ENCODE measurements at regions not wholly inside any gene's neighbourhood (a gene's known extent, or its start where the extent isn't known, plus 50 kb on each side); places are given as distances from the start of the nearest gene placed in this dataset.

- WGBS = 91% methylated on average over 3 of the region's 3 CpGs
Observed at GRCh38 chr20:52890130-52890529, 82.0 kb upstream of the TSHZ2 start.

More at GRCh38 chr20:52890130-52890529, 82.0 kb upstream of the TSHZ2 start:
- Histone ChIP-seq H3K27ac (ENCODE audit: low read depth in 1 of 2, low read length in 2 of 2) (no peak overlapping the region), H3K27me3 (ENCODE audit: control insufficient read depth in 4 of 4, insufficient read depth in 4 of 4, low read length in 3 of 4) (no peaks in the 10 kb centered on the region), H3K4me3 (ENCODE audit: low read depth in 1 of 3, low read length in 3 of 3) (no peak overlapping the region), H3K36me3 (ENCODE audit: control insufficient read depth in 4 of 4, insufficient read depth in 3 of 4, low read depth in 1 of 4, low read length in 3 of 4) (no peaks in the 10 kb centered on the region), H3K4me1 (ENCODE audit: control insufficient read depth in 4 of 4, insufficient read depth in 4 of 4, low read length in 3 of 4) (no peaks in the 10 kb centered on the region), H3K9ac (ENCODE audit: low read depth in 1 of 2, low read length in 2 of 2) (no peak overlapping the region), H3K9me3 (ENCODE audit: control insufficient read depth in 4 of 4, low read length in 3 of 4) (no peaks in the 10 kb centered on the region)
- no peak for DNase-seq (ENCODE audit: low spot score)
- TF ChIP-seq RXRA (IDR thresholded peaks at IDR 0.05) = no peak
- no peak for TF ChIP-seq ZBTB33 (IDR thresholded peaks at IDR 0.05)
- TF ChIP-seq JUND (IDR thresholded peaks at IDR 0.05) = no peak
- TF ChIP-seq MAX (IDR thresholded peaks at IDR 0.05) = no peak
- no peak for TF ChIP-seq FOXA1 (IDR thresholded peaks at IDR 0.05)
- no peak for TF ChIP-seq EGR1 (IDR thresholded peaks at IDR 0.05; ENCODE audit: low read depth in 2 of 2)
- no peak for TF ChIP-seq SP1 (IDR thresholded peaks at IDR 0.05)
- TF ChIP-seq NR2F2 (IDR thresholded peaks at IDR 0.05) = no peak
- TF ChIP-seq REST (IDR thresholded peaks at IDR 0.05) = no peak
- TF ChIP-seq HNF4G (IDR thresholded peaks at IDR 0.05) = no peak
- no peak for TF ChIP-seq CTCF (IDR thresholded peaks at IDR 0.05; ENCODE audit: low read depth, low read length, missing input control)
